Astrocyte of the hippocampus (primary cell): ENCODE measurements at regions not wholly inside any gene's neighbourhood (a gene's known extent, or its start where the extent isn't known, plus 50 kb on each side); places are given as distances from the start of the nearest gene placed in this dataset.
A peak's percentile ranks its signal among the peaks of the same experiment; 100 is the strongest.

ENCODE experiments used
- DNase-seq: peaks from one replicate; pipeline ENCODE4 v3.0.0; 2011; ENCODE audit warnings: low read depth, low spot score

GRCh38 chr2:5751873-5752482, 59.8 kb downstream of the SOX11 start:
- DNase-seq, result no peak

- DNase-seq, result no peak
These were observed 64.1 kb downstream of the SOX11 start for GRCh38 chr2:5756272-5756671.

GRCh38 chr2:5758346-5758745, 66.2 kb downstream of the SOX11 start:
- DNase-seq, result no peak

- DNase-seq, result no peak
These were observed 67.8 kb downstream of the SOX11 start for GRCh38 chr2:5759949-5760348.

GRCh38 chr2:5763531-5763930, 71.3 kb downstream of the SOX11 start:
- no peak for DNase-seq

GRCh38 chr2:5764041-5764440, 71.9 kb downstream of the SOX11 start:
- DNase-seq, result no peak

GRCh38 chr2:5766056-5766455, 73.9 kb downstream of the SOX11 start:
- peak; percentile 93 for DNase-seq

- DNase-seq, result peak; percentile 72
These were observed 74.4 kb downstream of the SOX11 start for GRCh38 chr2:5766561-5766960.

- peak; percentile 51 for DNase-seq
These were observed 84.9 kb downstream of the SOX11 start for GRCh38 chr2:5777131-5777535.

GRCh38 chr2:5781679-5782078, 89.5 kb downstream of the SOX11 start:
- DNase-seq, result no peak

GRCh38 chr2:5782103-5782502, 89.9 kb downstream of the SOX11 start:
- DNase-seq, result peak; percentile 31

- DNase-seq, result no peak
These were observed 96.3 kb downstream of the SOX11 start for GRCh38 chr2:5788447-5788846.

GRCh38 chr2:5791371-5791770, 99.2 kb downstream of the SOX11 start:
- peak; percentile 9 for DNase-seq

- DNase-seq, result no peak
These were observed 101.8 kb downstream of the SOX11 start for GRCh38 chr2:5794012-5794411.

GRCh38 chr2:5798084-5798483, 105.9 kb downstream of the SOX11 start:
- DNase-seq, result peak; percentile 66

GRCh38 chr2:5799348-5799747, 107.2 kb downstream of the SOX11 start:
- peak; percentile 5 for DNase-seq

GRCh38 chr2:5803547-5803946, 111.4 kb downstream of the SOX11 start:
- peak; percentile 69 for DNase-seq

- DNase-seq, result no peak
These were observed 126.9 kb downstream of the SOX11 start for GRCh38 chr2:5818961-5819600.

- DNase-seq, result no peak
These were observed 131.9 kb downstream of the SOX11 start for GRCh38 chr2:5824126-5824525.

GRCh38 chr2:5825686-5826085, 133.5 kb downstream of the SOX11 start:
- no peak for DNase-seq

GRCh38 chr2:5826979-5827655, 134.9 kb downstream of the SOX11 start:
- no peak for DNase-seq

GRCh38 chr2:5834501-5834900, 142.3 kb downstream of the SOX11 start:
- no peak for DNase-seq

GRCh38 chr2:5839550-5839949, 147.4 kb downstream of the SOX11 start:
- peak; percentile 49 for DNase-seq
